ENCODE measurements at regions not wholly inside any gene's neighbourhood (a gene's known extent, or its start where the extent isn't known, plus 50 kb on each side); places are given as distances from the start of the nearest gene placed in this dataset.

GRCh38 chr10:60703266-60704041, 74.8 kb upstream of the CDK1 start:
- TF ChIP-seq CTCF (IDR thresholded peaks at IDR 0.05; ENCODE audit: low read length), result no peak
- TF ChIP-seq EZH2 (IDR thresholded peaks at IDR 0.05; ENCODE audit: borderline replicate concordance, low read length), result no peak
